ENCODE measurements at regions not wholly inside any gene's neighbourhood (a gene's known extent, or its start where the extent isn't known, plus 50 kb on each side); places are given as distances from the start of the nearest gene placed in this dataset.
"Not testable (repeated sequence)": the region's sequence is repeated elsewhere in the genome, so short reads cannot be mapped to it uniquely, and the experiment has no call there.

DNA sequence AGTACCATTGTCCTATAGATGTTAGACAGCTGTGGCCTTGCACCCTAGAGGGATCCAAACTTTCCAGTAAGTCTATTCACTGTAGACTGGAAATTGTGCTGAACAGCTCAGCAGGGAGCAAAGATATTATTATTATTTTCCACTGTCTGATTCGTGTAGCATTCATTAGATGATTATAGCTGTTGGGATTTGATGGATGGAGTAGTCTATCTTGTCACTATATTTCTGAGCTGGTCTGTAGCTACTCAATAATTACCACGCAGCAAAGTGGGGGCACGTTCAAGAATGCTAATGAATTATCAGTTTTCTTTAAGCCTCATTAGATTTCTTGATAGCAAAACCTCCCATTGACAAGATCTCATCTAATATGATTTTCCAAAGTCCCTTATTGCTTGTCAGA lies 113.2 kb downstream of the RTP4 start:
- H3K79me2 ChIP-seq (ENCODE audit: insufficient read depth, low read length): no peaks in the 10 kb centered on the region
- H3K9me3 ChIP-seq (ENCODE audit: insufficient read depth, low read length, severe bottlenecking): peaks cover 2% of the 10 kb centered on the region
- H3K36me3 ChIP-seq (ENCODE audit: insufficient read depth, low read length): no peaks in the 10 kb centered on the region
- H2AFZ ChIP-seq (ENCODE audit: low read depth, low read length): no peak overlapping the region
- no peaks in the 10 kb centered on the region for H4K20me1 ChIP-seq (ENCODE audit: insufficient read depth, low read length)
- H3K4me2 ChIP-seq (ENCODE audit: insufficient read depth, low read length): no peak overlapping the region
- H3K27ac ChIP-seq (ENCODE audit: low read length): no peak overlapping the region
- DNase-seq: no peak
- no peak overlapping the region for H3K4me3 ChIP-seq (ENCODE audit: low read depth in 1 of 2, low read length in 2 of 2)
- no peaks in the 10 kb centered on the region for H3K4me1 ChIP-seq (ENCODE audit: insufficient read depth, low read length)
- H3K27me3 ChIP-seq (ENCODE audit: insufficient read depth, low read length, poor library complexity): peaks cover 3% of the 10 kb centered on the region
- no peak for ATAC-seq (ENCODE audit: insufficient read depth, low read depth)
- TF ChIP-seq EZH2 (IDR thresholded peaks at IDR 0.05; ENCODE audit: borderline replicate concordance, low read depth, low read length, severe bottlenecking): no peak
- TF ChIP-seq, protein P1, sequence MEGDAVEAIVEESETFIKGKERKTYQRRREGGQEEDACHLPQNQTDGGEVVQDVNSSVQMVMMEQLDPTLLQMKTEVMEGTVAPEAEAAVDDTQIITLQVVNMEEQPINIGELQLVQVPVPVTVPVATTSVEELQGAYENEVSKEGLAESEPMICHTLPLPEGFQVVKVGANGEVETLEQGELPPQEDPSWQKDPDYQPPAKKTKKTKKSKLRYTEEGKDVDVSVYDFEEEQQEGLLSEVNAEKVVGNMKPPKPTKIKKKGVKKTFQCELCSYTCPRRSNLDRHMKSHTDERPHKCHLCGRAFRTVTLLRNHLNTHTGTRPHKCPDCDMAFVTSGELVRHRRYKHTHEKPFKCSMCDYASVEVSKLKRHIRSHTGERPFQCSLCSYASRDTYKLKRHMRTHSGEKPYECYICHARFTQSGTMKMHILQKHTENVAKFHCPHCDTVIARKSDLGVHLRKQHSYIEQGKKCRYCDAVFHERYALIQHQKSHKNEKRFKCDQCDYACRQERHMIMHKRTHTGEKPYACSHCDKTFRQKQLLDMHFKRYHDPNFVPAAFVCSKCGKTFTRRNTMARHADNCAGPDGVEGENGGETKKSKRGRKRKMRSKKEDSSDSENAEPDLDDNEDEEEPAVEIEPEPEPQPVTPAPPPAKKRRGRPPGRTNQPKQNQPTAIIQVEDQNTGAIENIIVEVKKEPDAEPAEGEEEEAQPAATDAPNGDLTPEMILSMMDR (IDR thresholded peaks at IDR 0.05; ENCODE audit: borderline replicate concordance, extremely low read depth, low read length, poor library complexity, severe bottlenecking): no peak
- H3K9ac ChIP-seq (ENCODE audit: low read depth, low read length): no peak overlapping the region

DNA sequence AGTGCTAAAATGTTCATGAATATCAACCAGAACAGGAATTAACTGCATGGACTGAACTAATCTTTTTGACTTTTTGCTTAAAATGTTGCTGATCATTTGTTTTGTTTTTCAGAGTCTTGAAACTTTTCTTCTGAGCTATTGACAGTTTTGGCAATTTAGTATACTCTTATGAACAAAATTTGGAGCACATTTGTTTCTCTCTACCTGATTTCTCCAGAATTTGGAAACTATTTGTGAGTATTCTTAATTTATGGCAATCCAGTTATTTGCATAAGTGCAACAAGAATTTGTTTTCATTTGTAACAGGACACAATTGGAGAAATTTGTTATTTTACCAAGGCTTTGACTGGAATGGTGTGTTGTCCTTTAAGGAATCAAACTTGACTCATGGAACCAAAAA lies 107.4 kb downstream of the RTP4 start:
- not testable (repeated sequence) for H3K4me3 ChIP-seq (ENCODE audit: low read depth in 1 of 2, low read length in 2 of 2); H2AFZ ChIP-seq (ENCODE audit: low read depth, low read length); H3K79me2 ChIP-seq (ENCODE audit: insufficient read depth, low read length); DNase-seq; H3K27ac ChIP-seq (ENCODE audit: low read length); H3K4me2 ChIP-seq (ENCODE audit: insufficient read depth, low read length); H3K4me1 ChIP-seq (ENCODE audit: insufficient read depth, low read length); H3K36me3 ChIP-seq (ENCODE audit: insufficient read depth, low read length); H4K20me1 ChIP-seq (ENCODE audit: insufficient read depth, low read length); H3K27me3 ChIP-seq (ENCODE audit: insufficient read depth, low read length, poor library complexity); H3K9ac ChIP-seq (ENCODE audit: low read depth, low read length); ATAC-seq (ENCODE audit: insufficient read depth, low read depth)
- peaks cover 21% of the 10 kb centered on the region for H3K9me3 ChIP-seq (ENCODE audit: insufficient read depth, low read length, severe bottlenecking)

DNA sequence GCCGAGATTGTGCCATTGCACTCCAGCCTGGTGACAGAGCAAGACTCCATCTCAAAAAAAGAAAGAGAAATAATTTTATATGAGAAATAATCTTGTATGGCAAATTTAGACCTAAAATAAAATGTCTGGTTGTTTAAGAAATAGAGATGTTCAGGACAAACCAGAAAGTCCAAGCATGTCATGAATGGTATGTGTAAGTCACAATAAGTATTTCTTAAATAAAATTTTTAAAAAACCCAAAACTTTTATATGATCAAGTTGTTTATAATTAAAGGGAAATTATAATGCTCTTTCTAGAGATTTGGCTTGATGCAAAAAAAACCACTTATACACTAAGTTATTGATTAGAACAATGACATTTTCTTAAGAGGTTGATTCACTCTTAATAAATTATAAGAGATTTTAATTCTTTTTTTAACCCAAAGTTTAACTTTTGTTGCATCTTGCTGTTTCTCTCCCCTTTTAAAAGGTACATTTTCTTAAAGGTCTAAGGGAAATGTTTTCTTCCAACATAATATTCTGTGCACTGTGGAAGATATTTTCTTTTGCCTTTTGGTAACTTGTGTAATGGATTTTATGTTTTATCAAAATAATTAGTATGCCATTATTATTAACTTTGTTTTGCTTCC lies 105.7 kb downstream of the RTP4 start:
- no peak for ATAC-seq (ENCODE audit: insufficient read depth, low read depth)
- DNase-seq: no peak
- Histone ChIP-seq H3K4me3 (ENCODE audit: low read depth in 1 of 2, low read length in 2 of 2) (no peak overlapping the region), H3K9ac (ENCODE audit: low read depth, low read length) (no peak overlapping the region), H3K4me1 (ENCODE audit: insufficient read depth, low read length) (no peaks in the 10 kb centered on the region), H4K20me1 (ENCODE audit: insufficient read depth, low read length) (no peaks in the 10 kb centered on the region), H3K9me3 (ENCODE audit: insufficient read depth, low read length, severe bottlenecking) (peaks cover 21% of the 10 kb centered on the region), H3K36me3 (ENCODE audit: insufficient read depth, low read length) (no peaks in the 10 kb centered on the region), H3K79me2 (ENCODE audit: insufficient read depth, low read length) (no peaks in the 10 kb centered on the region), H3K4me2 (ENCODE audit: insufficient read depth, low read length) (no peak overlapping the region), H3K27ac (ENCODE audit: low read length) (no peak overlapping the region), H2AFZ (ENCODE audit: low read depth, low read length) (no peak overlapping the region), H3K27me3 (ENCODE audit: insufficient read depth, low read length, poor library complexity) (no peaks in the 10 kb centered on the region)
- no peak for TF ChIP-seq EZH2 (IDR thresholded peaks at IDR 0.05; ENCODE audit: borderline replicate concordance, low read depth, low read length, severe bottlenecking)
- TF ChIP-seq, protein P1 (IDR thresholded peaks at IDR 0.05; ENCODE audit: borderline replicate concordance, extremely low read depth, low read length, poor library complexity, severe bottlenecking): no peak

DNA sequence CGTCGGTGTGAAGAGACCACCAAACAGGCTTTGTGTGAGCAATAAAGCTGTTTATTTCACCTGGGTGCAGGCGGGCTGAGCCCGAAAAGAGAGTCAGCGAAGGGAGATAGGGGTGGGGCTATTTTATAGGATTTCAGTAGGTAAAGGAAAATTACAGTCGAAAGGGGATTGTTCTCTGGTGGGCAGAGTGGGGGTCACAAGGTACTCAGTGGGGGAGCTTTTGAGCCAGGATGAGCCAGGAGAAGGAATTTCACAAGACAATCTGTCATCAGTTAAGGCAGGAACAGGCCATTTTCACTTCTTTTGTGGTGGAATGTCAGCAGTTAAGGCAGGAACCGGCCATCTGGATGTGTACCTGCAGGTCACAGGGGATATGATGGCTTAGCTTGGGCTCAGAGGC lies 98.1 kb downstream of the RTP4 start:
- not testable (repeated sequence) for H3K4me2 ChIP-seq (ENCODE audit: insufficient read depth, low read length); H3K27ac ChIP-seq (ENCODE audit: low read length); DNase-seq; H4K20me1 ChIP-seq (ENCODE audit: insufficient read depth, low read length); H3K4me1 ChIP-seq (ENCODE audit: insufficient read depth, low read length); H3K27me3 ChIP-seq (ENCODE audit: insufficient read depth, low read length, poor library complexity); ATAC-seq (ENCODE audit: insufficient read depth, low read depth); H3K4me3 ChIP-seq (ENCODE audit: low read depth in 1 of 2, low read length in 2 of 2); H3K9ac ChIP-seq (ENCODE audit: low read depth, low read length); H3K36me3 ChIP-seq (ENCODE audit: insufficient read depth, low read length); H3K79me2 ChIP-seq (ENCODE audit: insufficient read depth, low read length); H3K9me3 ChIP-seq (ENCODE audit: insufficient read depth, low read length, severe bottlenecking); H2AFZ ChIP-seq (ENCODE audit: low read depth, low read length)

Data from DND-41 (cell line).